IPS-15b (cell line): ENCODE measurements at regions not wholly inside any gene's neighbourhood (a gene's known extent, or its start where the extent isn't known, plus 50 kb on each side); places are given as distances from the start of the nearest gene placed in this dataset.

Experiments
- H3K27me3 ChIP-seq: one replicate; pipeline ENCODE4 v1.6.1; 2013; ENCODE audit warnings: low read length; ENCODE audit not compliant: control insufficient read depth, insufficient read depth
- H3K36me3 ChIP-seq: one replicate; pipeline ENCODE4 v1.6.1; 2013; ENCODE audit warnings: low read length; ENCODE audit not compliant: control insufficient read depth, insufficient read depth
- H3K4me1 ChIP-seq: one replicate; pipeline ENCODE4 v1.6.1; 2013; ENCODE audit warnings: mild to moderate bottlenecking, low read length; ENCODE audit not compliant: control insufficient read depth, insufficient read depth
- H3K4me3 ChIP-seq: one replicate; pipeline ENCODE4 v1.5.1; 2013; ENCODE audit warnings: low read depth, low read length
- H3K9ac ChIP-seq: one replicate; pipeline ENCODE4 v1.6.1; 2013; ENCODE audit warnings: low read depth, mild to moderate bottlenecking, low read length
- H3K9me3 ChIP-seq: one replicate; pipeline ENCODE4 v1.6.1; 2013; ENCODE audit warnings: mild to moderate bottlenecking, low read length; ENCODE audit not compliant: control insufficient read depth, insufficient read depth

DNA sequence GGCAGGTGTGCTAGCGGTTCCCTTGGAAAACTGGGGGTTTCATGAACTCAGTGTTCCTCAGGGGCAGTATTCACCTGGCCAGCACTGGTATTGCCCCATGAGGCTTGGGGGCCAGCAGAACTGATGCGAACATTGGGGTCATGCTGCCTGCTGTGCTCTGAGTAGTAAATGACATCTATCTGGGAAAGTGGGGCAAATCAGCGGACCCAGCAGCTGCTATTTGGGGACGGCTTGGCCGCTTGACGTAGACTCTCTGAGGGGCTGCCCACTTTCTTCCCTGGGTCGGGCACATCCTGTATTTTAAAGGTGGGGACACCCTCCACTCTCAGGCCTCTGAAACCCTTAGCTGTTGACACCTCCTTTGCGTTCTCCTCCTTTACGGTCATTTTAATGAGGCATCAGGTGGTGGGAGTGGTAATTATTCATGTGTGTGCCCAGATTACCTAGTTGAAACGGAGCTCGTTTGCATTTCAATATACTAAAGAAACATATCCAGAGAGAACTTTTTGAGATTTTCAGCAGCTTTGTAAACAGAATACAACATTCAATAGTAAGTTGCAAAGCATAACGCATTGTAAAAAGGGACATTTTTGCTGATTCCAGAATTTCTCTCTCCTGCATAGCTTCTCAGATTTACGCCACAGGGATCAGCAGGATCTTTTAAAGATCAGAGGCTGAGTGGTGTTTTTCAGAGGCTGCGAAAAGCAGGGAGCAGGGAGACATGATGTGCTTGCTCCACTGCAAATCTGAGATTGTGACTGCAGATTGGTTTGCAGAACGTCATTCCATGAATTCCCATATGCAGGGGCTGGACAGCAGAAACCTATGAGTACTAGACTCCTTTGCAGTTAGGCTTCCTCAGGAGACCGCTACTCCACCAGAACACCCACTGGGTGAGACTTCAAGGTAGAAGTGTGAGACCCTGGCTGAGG, 56.8 kb upstream of the ZFR start:
- H3K36me3 ChIP-seq: no peaks in the 10 kb centered on the region
- peak overlapping the region; percentile 46 for H3K4me3 ChIP-seq
- H3K9ac ChIP-seq: no peak overlapping the region
- no peaks in the 10 kb centered on the region for H3K9me3 ChIP-seq
- H3K27me3 ChIP-seq: peaks cover 66% of the 10 kb centered on the region
- peaks cover 21% of the 10 kb centered on the region for H3K4me1 ChIP-seq

DNA sequence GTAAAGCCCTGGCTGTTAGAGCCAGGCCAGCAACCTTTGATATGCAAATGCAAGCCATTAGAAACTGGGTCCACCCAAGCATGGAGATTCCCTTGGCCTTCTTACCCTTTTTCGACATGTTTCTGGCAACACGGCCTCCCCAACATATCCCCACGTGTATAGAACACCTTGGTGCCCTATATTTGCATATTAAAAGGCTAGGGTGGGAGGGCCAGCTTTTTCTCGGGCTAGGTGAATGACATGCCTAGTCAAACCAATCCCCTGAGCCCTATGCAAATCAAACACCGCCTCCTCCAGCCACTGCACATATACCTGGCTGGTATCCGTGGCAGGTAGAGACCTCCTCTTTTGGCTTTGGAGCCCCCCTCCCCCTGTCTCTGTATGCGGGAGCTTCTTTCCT, 55.6 kb upstream of the ZFR start:
- Histone ChIP-seq H3K9ac (no peak overlapping the region), H3K9me3 (no peaks in the 10 kb centered on the region), H3K27me3 (peaks cover 56% of the 10 kb centered on the region), H3K4me3 (peak overlapping the region; percentile 46), H3K36me3 (no peaks in the 10 kb centered on the region), H3K4me1 (peaks cover 12% of the 10 kb centered on the region)

DNA sequence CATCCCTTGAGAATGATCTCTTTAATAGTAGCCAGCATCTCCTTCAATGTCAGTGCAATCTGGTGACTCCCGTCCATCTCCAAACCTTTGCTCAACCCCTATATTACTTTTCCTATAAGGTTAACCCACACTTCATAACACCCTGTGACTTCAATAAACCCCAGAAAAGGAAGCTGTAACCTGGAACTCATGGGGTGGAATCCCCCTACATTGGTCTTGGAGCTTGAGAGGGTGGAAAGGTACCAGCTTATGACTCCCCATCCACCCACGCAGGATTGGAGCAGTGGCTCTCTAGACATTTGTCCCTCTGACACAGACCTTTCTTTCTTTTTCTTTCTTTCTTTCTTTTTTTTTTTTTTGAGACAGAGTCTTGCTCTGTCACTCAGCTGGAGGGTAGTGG, 54.7 kb upstream of the ZFR start:
- Histone ChIP-seq H3K4me3 (no peak overlapping the region), H3K36me3 (no peaks in the 10 kb centered on the region), H3K27me3 (peaks cover 49% of the 10 kb centered on the region), H3K9ac (no peak overlapping the region), H3K4me1 (peaks cover 12% of the 10 kb centered on the region), H3K9me3 (no peaks in the 10 kb centered on the region)

DNA sequence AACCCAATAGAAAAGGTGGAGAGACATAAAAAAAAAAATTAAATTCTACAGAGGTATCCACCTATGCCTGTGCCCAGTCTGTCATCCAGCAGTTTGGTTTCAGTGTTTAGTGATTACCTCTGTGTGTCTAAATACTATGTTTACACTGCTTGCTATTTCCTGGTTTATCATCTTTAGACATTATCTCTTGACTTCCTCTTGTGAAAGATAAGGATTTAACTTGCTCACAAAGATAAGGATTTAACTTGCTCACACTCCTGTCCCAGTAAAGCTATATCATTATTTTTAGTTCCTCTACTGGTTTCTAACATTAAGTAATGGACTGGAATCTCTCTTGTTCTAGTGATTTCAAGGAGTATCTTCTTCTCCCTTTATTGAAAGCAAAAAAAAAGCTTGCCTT, 53.9 kb upstream of the ZFR start:
- H3K27me3 ChIP-seq: peaks cover 43% of the 10 kb centered on the region
- H3K9ac ChIP-seq: no peak overlapping the region
- no peaks in the 10 kb centered on the region for H3K9me3 ChIP-seq
- no peak overlapping the region for H3K4me3 ChIP-seq
- H3K4me1 ChIP-seq: peaks cover 12% of the 10 kb centered on the region
- no peaks in the 10 kb centered on the region for H3K36me3 ChIP-seq

DNA sequence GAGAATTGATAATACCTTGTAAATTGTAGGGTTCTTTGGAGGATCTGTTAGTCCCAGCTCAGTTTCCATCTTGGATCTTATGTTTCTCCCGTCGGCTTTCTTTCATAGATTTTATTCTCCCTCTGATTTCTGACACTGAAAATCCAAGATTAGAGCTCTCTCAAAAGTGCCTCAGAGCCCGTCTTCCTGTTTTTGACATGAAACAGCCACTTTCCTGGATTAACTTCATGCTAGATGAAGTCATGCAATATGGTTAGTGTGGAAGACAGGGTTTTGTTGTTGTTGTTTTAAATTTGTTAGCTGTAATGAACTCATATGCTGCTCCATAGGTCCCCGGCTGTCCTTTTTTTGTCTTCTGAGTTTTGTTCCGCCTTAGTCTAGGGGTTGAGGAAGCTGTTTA, 51.6 kb upstream of the ZFR start:
- Histone ChIP-seq H3K9me3 (no peaks in the 10 kb centered on the region), H3K4me3 (no peak overlapping the region), H3K4me1 (peaks cover 7% of the 10 kb centered on the region), H3K9ac (no peak overlapping the region), H3K36me3 (no peaks in the 10 kb centered on the region), H3K27me3 (peaks cover 20% of the 10 kb centered on the region)

DNA sequence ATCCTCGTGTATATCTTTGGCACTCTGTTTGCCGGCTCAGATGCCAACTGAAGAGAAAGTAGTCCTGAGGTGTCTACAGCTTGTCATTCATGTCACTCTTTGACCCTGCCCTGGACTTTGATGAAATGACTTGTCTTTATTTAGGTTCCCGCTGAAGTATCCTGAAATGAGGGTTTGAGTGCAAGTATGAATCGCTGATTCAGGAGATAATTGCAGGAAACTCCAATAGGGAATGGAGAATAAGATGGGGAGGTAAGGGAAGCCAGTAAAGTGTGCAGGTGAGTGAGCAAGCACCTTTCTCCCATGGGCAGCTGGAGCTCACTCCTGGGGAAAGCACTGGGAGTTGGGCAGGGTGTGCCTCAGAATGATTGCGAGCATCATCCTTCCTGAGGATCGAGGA, 50.3 kb upstream of the ZFR start:
- H3K36me3 ChIP-seq: no peaks in the 10 kb centered on the region
- no peak overlapping the region for H3K4me3 ChIP-seq
- no peak overlapping the region for H3K9ac ChIP-seq
- H3K27me3 ChIP-seq: peaks cover 17% of the 10 kb centered on the region
- H3K9me3 ChIP-seq: no peaks in the 10 kb centered on the region
- H3K4me1 ChIP-seq: peaks cover 2% of the 10 kb centered on the region
